ENCODE measurements at regions not wholly inside any gene's neighbourhood (a gene's known extent, or its start where the extent isn't known, plus 50 kb on each side); places are given as distances from the start of the nearest gene placed in this dataset.

GRCh38 chr20:12464036-12464435, 544.7 kb upstream of the SPTLC3 start:
- DNase-seq (ENCODE audit: low read depth in 1 of 2, low spot score in 1 of 2), result no peak
- no peak for TF ChIP-seq JUND (IDR thresholded peaks at IDR 0.05; ENCODE audit: low read depth)
- in situ Hi-C loops (cut with HindIII; ENCODE audit: low pct_unique_long_range_greater_than_20kb, low sequenced_read_pairs), result no loop called here

- no peak for DNase-seq (ENCODE audit: low read depth in 1 of 2, low spot score in 1 of 2)
- in situ Hi-C loops (cut with HindIII; ENCODE audit: low pct_unique_long_range_greater_than_20kb, low sequenced_read_pairs), result no loop called here
- TF ChIP-seq JUND (IDR thresholded peaks at IDR 0.05; ENCODE audit: low read depth), result no peak
Observed at GRCh38 chr20:12466915-12467314, 541.9 kb upstream of the SPTLC3 start.

- TF ChIP-seq JUND (IDR thresholded peaks at IDR 0.05; ENCODE audit: low read depth), result no peak
- in situ Hi-C loops (cut with HindIII; ENCODE audit: low pct_unique_long_range_greater_than_20kb, low sequenced_read_pairs), result no loop called here
- DNase-seq (ENCODE audit: low read depth in 1 of 2, low spot score in 1 of 2), result no peak
Observed at GRCh38 chr20:12467758-12468157, 541.0 kb upstream of the SPTLC3 start.

- no peak for DNase-seq (ENCODE audit: low read depth in 1 of 2, low spot score in 1 of 2)
- TF ChIP-seq JUND (IDR thresholded peaks at IDR 0.05; ENCODE audit: low read depth), result no peak
- in situ Hi-C loops (cut with HindIII; ENCODE audit: low pct_unique_long_range_greater_than_20kb, low sequenced_read_pairs), result no loop called here
Observed at GRCh38 chr20:12482661-12483060, 526.1 kb upstream of the SPTLC3 start.

- no peak for TF ChIP-seq JUND (IDR thresholded peaks at IDR 0.05; ENCODE audit: low read depth)
- DNase-seq (ENCODE audit: low read depth in 1 of 2, low spot score in 1 of 2), result no peak
- in situ Hi-C loops (cut with HindIII; ENCODE audit: low pct_unique_long_range_greater_than_20kb, low sequenced_read_pairs), result no loop called here
Observed at GRCh38 chr20:12502443-12502842, 506.3 kb upstream of the SPTLC3 start.

GRCh38 chr20:12504779-12505178, 504.0 kb upstream of the SPTLC3 start:
- in situ Hi-C loops (cut with HindIII; ENCODE audit: low pct_unique_long_range_greater_than_20kb, low sequenced_read_pairs), result no loop called here
- no peak for DNase-seq (ENCODE audit: low read depth in 1 of 2, low spot score in 1 of 2)
- TF ChIP-seq JUND (IDR thresholded peaks at IDR 0.05; ENCODE audit: low read depth), result no peak

- DNase-seq (ENCODE audit: low read depth in 1 of 2, low spot score in 1 of 2), result no peak
- no peak for TF ChIP-seq JUND (IDR thresholded peaks at IDR 0.05; ENCODE audit: low read depth)
- in situ Hi-C loops (cut with HindIII; ENCODE audit: low pct_unique_long_range_greater_than_20kb, low sequenced_read_pairs), result no loop called here
Observed at GRCh38 chr20:12511499-12511898, 497.3 kb upstream of the SPTLC3 start.

GRCh38 chr20:12512755-12513154, 496.0 kb upstream of the SPTLC3 start:
- no peak for TF ChIP-seq JUND (IDR thresholded peaks at IDR 0.05; ENCODE audit: low read depth)
- in situ Hi-C loops (cut with HindIII; ENCODE audit: low pct_unique_long_range_greater_than_20kb, low sequenced_read_pairs), result no loop called here
- no peak for DNase-seq (ENCODE audit: low read depth in 1 of 2, low spot score in 1 of 2)

- in situ Hi-C loops (cut with HindIII; ENCODE audit: low pct_unique_long_range_greater_than_20kb, low sequenced_read_pairs), result no loop called here
- no peak for DNase-seq (ENCODE audit: low read depth in 1 of 2, low spot score in 1 of 2)
- no peak for TF ChIP-seq JUND (IDR thresholded peaks at IDR 0.05; ENCODE audit: low read depth)
Observed at GRCh38 chr20:12528104-12528503, 480.7 kb upstream of the SPTLC3 start.

GRCh38 chr20:12528591-12529041, 480.2 kb upstream of the SPTLC3 start:
- in situ Hi-C loops (cut with HindIII; ENCODE audit: low pct_unique_long_range_greater_than_20kb, low sequenced_read_pairs), result no loop called here
- no peak for DNase-seq (ENCODE audit: low read depth in 1 of 2, low spot score in 1 of 2)
- no peak for TF ChIP-seq JUND (IDR thresholded peaks at IDR 0.05; ENCODE audit: low read depth)

GRCh38 chr20:12531626-12532025, 477.1 kb upstream of the SPTLC3 start:
- DNase-seq (ENCODE audit: low read depth in 1 of 2, low spot score in 1 of 2), result no peak
- in situ Hi-C loops (cut with HindIII; ENCODE audit: low pct_unique_long_range_greater_than_20kb, low sequenced_read_pairs), result no loop called here
- no peak for TF ChIP-seq JUND (IDR thresholded peaks at IDR 0.05; ENCODE audit: low read depth)

- in situ Hi-C loops (cut with HindIII; ENCODE audit: low pct_unique_long_range_greater_than_20kb, low sequenced_read_pairs), result no loop called here
- TF ChIP-seq JUND (IDR thresholded peaks at IDR 0.05; ENCODE audit: low read depth), result no peak
- no peak for DNase-seq (ENCODE audit: low read depth in 1 of 2, low spot score in 1 of 2)
Observed at GRCh38 chr20:12535316-12535715, 473.5 kb upstream of the SPTLC3 start.

GRCh38 chr20:12535770-12536169, 473.0 kb upstream of the SPTLC3 start:
- TF ChIP-seq JUND (IDR thresholded peaks at IDR 0.05; ENCODE audit: low read depth), result no peak
- in situ Hi-C loops (cut with HindIII; ENCODE audit: low pct_unique_long_range_greater_than_20kb, low sequenced_read_pairs), result no loop called here
- no peak for DNase-seq (ENCODE audit: low read depth in 1 of 2, low spot score in 1 of 2)

GRCh38 chr20:12554426-12554825, 454.3 kb upstream of the SPTLC3 start:
- no peak for TF ChIP-seq JUND (IDR thresholded peaks at IDR 0.05; ENCODE audit: low read depth)
- in situ Hi-C loops (cut with HindIII; ENCODE audit: low pct_unique_long_range_greater_than_20kb, low sequenced_read_pairs), result no loop called here
- no peak for DNase-seq (ENCODE audit: low read depth in 1 of 2, low spot score in 1 of 2)
